ENCODE measurements at regions not wholly inside any gene's neighbourhood (a gene's known extent, or its start where the extent isn't known, plus 50 kb on each side); places are given as distances from the start of the nearest gene placed in this dataset.

- no peak for DNase-seq
These were observed 512.5 kb downstream of the DMAC1 start for GRCh38 chr9:7287065-7287464.

- DNase-seq = no peak
These were observed 513.5 kb downstream of the DMAC1 start for GRCh38 chr9:7286101-7286500.

- DNase-seq = no peak
These were observed 514.4 kb downstream of the DMAC1 start for GRCh38 chr9:7285199-7285598.

- no peak for DNase-seq
These were observed 515.1 kb downstream of the DMAC1 start for GRCh38 chr9:7284517-7284916.

GRCh38 chr9:7284117-7284516 is 515.5 kb downstream of the DMAC1 start:
- no peak for DNase-seq

- DNase-seq = no peak
These were observed 515.8 kb downstream of the KDM4C start for GRCh38 chr9:7273575-7273974.

GRCh38 chr9:7266911-7267595 is 509.3 kb downstream of the KDM4C start:
- DNase-seq = no peak

GRCh38 chr9:7265181-7265580 is 507.4 kb downstream of the KDM4C start:
- no peak for DNase-seq

- DNase-seq = no peak
These were observed 501.9 kb downstream of the KDM4C start for GRCh38 chr9:7259544-7260241.

GRCh38 chr9:7258688-7259396 is 501.1 kb downstream of the KDM4C start:
- no peak for DNase-seq

GRCh38 chr9:7246917-7247522 is 489.2 kb downstream of the KDM4C start:
- DNase-seq = no peak

- DNase-seq = no peak
These were observed 488.3 kb downstream of the KDM4C start for GRCh38 chr9:7245976-7246580.

GRCh38 chr9:7243838-7244237 is 486.1 kb downstream of the KDM4C start:
- DNase-seq = no peak

GRCh38 chr9:7242126-7242525 is 484.4 kb downstream of the KDM4C start:
- no peak for DNase-seq

GRCh38 chr9:7241694-7242093 is 483.9 kb downstream of the KDM4C start:
- DNase-seq = no peak

- DNase-seq = no peak
These were observed 483.0 kb downstream of the KDM4C start for GRCh38 chr9:7240569-7241311.

GRCh38 chr9:7239708-7240107 is 481.9 kb downstream of the KDM4C start:
- no peak for DNase-seq

GRCh38 chr9:7238247-7238637 is 480.5 kb downstream of the KDM4C start:
- DNase-seq = no peak

GRCh38 chr9:7237473-7238246 is 479.9 kb downstream of the KDM4C start:
- no peak for DNase-seq

- no peak for DNase-seq
These were observed 478.4 kb downstream of the KDM4C start for GRCh38 chr9:7236186-7236585.

- no peak for DNase-seq
These were observed 476.4 kb downstream of the KDM4C start for GRCh38 chr9:7234144-7234543.

- DNase-seq = no peak
These were observed 471.8 kb downstream of the KDM4C start for GRCh38 chr9:7229571-7229970.
